IMR-90 (cell line): ENCODE measurements at regions not wholly inside any gene's neighbourhood (a gene's known extent, or its start where the extent isn't known, plus 50 kb on each side); places are given as distances from the start of the nearest gene placed in this dataset.

Experiments
- BHLHE40 ChIP-seq: fragments of 150-350 bp; IDR thresholded peaks from 2 replicates; pipeline ENCODE4 v1.6.1; 2016; ENCODE audit warnings: mild to moderate bottlenecking, low read depth, low read length
- CEBPB ChIP-seq: IDR thresholded peaks from 2 replicates; pipeline ENCODE4 v1.6.1; 2012; ENCODE audit warnings: low read depth, low read length, improper control_type of control experiment
- CHD1 ChIP-seq: IDR thresholded peaks from 2 replicates; pipeline ENCODE4 v1.6.1; 2012; ENCODE audit warnings: low read depth, low read length, improper control_type of control experiment
- CTCF ChIP-seq: conservative IDR thresholded peaks from 2 replicates; pipeline ENCODE4 v1.5.1; 2012; ENCODE audit warnings: mild to moderate bottlenecking, low read depth, low read length, improper control_type of control experiment
- ELK1 ChIP-seq: fragments of 150-350 bp; IDR thresholded peaks from 2 replicates; pipeline ENCODE4 v1.6.1; 2016; ENCODE audit warnings: low read depth, mild to moderate bottlenecking, low read length, moderate library complexity, borderline replicate concordance
- MAFK ChIP-seq: IDR thresholded peaks from 2 replicates; pipeline ENCODE4 v1.6.1; 2012; ENCODE audit warnings: low read depth, low read length, improper control_type of control experiment
- MAZ ChIP-seq: IDR thresholded peaks from 2 replicates; pipeline ENCODE4 v1.6.1; 2012; ENCODE audit warnings: low read depth, mild to moderate bottlenecking, low read length, improper control_type of control experiment, moderate library complexity, borderline replicate concordance
- MXI1 ChIP-seq: IDR thresholded peaks from 2 replicates; pipeline ENCODE4 v1.6.1; 2012; ENCODE audit warnings: low read depth, mild to moderate bottlenecking, low read length, moderate library complexity, borderline replicate concordance
- POLR2A ChIP-seq: IDR thresholded peaks from 2 replicates; pipeline ENCODE4 v1.6.1; 2012; ENCODE audit warnings: mild to moderate bottlenecking, low read depth, low read length
- RAD21 ChIP-seq: IDR thresholded peaks from 2 replicates; pipeline ENCODE4 v1.6.1; 2012; ENCODE audit warnings: low read length, improper control_type of control experiment
- RCOR1 ChIP-seq: IDR thresholded peaks from 2 replicates; pipeline ENCODE4 v1.6.1; 2012; ENCODE audit warnings: mild to moderate bottlenecking, low read length, improper control_type of control experiment; ENCODE audit not compliant: insufficient replicate concordance
- RFX5 ChIP-seq: IDR thresholded peaks from 2 replicates; pipeline ENCODE4 v1.8.0; 2012; ENCODE audit warnings: low read depth, mild to moderate bottlenecking, low read length, moderate library complexity
- SMC3 ChIP-seq: fragments of 150-350 bp; IDR thresholded peaks from 2 replicates; pipeline ENCODE4 v1.6.1; 2016; ENCODE audit warnings: low read depth, mild to moderate bottlenecking, antibody characterized with exemption, low read length, moderate library complexity
- USF2 ChIP-seq: fragments of 150-350 bp; IDR thresholded peaks from 2 replicates; pipeline ENCODE4 v1.6.1; 2017; ENCODE audit warnings: mild to moderate bottlenecking, antibody characterized with exemption, low read length, low read depth

- TF ChIP-seq POLR2A (no peak), CTCF (no peak), MAFK (no peak), USF2 (no peak), MAZ (no peak), CEBPB (no peak), ELK1 (no peak), SMC3 (no peak), MXI1 (no peak), RAD21 (no peak), RFX5 (no peak), CHD1 (no peak), RCOR1 (no peak), BHLHE40 (no peak)
Measured at GRCh38 chr16:9622268-9622667, 530.8 kb downstream of the HAPSTR1 start.
